ENCODE measurements at regions not wholly inside any gene's neighbourhood (a gene's known extent, or its start where the extent isn't known, plus 50 kb on each side); places are given as distances from the start of the nearest gene placed in this dataset.

DNA sequence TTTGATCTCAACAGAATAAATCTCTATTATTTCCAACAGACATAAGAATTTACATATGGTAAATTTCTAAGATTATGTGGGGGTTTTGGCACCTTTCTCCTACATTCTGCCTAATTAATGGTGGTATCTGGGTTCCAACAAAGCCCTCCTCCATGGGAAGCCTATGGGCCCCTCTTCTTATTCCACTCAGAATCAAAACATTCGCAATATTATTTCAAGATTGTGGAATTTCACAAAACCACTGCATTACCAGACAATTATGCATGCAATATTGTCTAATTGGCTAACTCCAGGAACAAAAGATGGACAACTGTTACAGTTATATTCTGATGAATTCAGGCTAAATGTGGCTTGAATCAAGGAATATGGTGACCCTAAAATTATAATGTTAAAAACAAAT, 434.0 kb downstream of the NFIB start:
- no peak overlapping the region for H3K4me3 Mint-ChIP-seq
- Histone ChIP-seq H3F3A (ENCODE audit: low read depth) (no peaks in the 10 kb centered on the region), H2AFZ (replicated peaks) (no peak overlapping the region), H3K27me3 (no peaks in the 10 kb centered on the region), H3K4me1 (no peaks in the 10 kb centered on the region), H3K36me3 (no peaks in the 10 kb centered on the region), H3K9ac (no peak overlapping the region), H3K4me3 (no peak overlapping the region), H3K9me3 (ENCODE audit: low read depth) (peaks cover 2% of the 10 kb centered on the region), H3K27ac (no peak overlapping the region), H3K4me2 (no peak overlapping the region), H4K20me1 (ENCODE audit: low read depth) (no peaks in the 10 kb centered on the region), H3K79me2 (ENCODE audit: low read depth) (no peaks in the 10 kb centered on the region)
- no peaks in the 10 kb centered on the region for H3K27me3 Mint-ChIP-seq (ENCODE audit: insufficient read depth, low read depth)
- DNase-seq (ENCODE audit: low spot score): no peak
- no peak overlapping the region for H3K27ac Mint-ChIP-seq
- H3K9me3 Mint-ChIP-seq: peaks cover 7% of the 10 kb centered on the region
- no peaks in the 10 kb centered on the region for H3K4me1 Mint-ChIP-seq
- TF ChIP-seq, protein P1, sequence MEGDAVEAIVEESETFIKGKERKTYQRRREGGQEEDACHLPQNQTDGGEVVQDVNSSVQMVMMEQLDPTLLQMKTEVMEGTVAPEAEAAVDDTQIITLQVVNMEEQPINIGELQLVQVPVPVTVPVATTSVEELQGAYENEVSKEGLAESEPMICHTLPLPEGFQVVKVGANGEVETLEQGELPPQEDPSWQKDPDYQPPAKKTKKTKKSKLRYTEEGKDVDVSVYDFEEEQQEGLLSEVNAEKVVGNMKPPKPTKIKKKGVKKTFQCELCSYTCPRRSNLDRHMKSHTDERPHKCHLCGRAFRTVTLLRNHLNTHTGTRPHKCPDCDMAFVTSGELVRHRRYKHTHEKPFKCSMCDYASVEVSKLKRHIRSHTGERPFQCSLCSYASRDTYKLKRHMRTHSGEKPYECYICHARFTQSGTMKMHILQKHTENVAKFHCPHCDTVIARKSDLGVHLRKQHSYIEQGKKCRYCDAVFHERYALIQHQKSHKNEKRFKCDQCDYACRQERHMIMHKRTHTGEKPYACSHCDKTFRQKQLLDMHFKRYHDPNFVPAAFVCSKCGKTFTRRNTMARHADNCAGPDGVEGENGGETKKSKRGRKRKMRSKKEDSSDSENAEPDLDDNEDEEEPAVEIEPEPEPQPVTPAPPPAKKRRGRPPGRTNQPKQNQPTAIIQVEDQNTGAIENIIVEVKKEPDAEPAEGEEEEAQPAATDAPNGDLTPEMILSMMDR (IDR thresholded peaks at IDR 0.05): no peak
- no peak for TF ChIP-seq EZH2phosphoT487 (IDR thresholded peaks at IDR 0.05)
- TF ChIP-seq EZH2 (IDR thresholded peaks at IDR 0.05): no peak
- no peaks in the 10 kb centered on the region for H3K36me3 Mint-ChIP-seq

DNA sequence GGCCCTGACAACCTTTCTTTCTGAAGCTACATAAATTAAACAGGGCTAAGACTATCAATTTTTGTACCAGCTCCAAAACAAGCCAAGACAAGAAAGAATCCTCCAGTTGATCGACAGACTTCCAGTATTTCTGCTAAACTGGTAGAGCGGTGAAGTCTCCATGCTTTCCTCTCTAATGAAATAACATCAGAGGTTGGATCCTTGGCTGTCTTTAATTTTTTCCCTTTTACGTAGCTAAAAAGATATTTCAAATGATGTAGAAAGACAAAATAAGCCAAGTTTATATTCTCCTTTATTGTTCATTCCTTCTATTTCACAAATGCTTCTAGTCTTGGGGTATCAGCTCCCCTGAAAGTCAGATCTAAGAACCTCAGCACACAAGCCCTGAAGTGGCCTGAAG, 434.9 kb downstream of the NFIB start:
- H3K27me3 Mint-ChIP-seq (ENCODE audit: insufficient read depth, low read depth): no peaks in the 10 kb centered on the region
- H3K4me2 ChIP-seq: no peak overlapping the region
- H3K4me1 Mint-ChIP-seq: no peaks in the 10 kb centered on the region
- H2AFZ ChIP-seq (replicated peaks): no peak overlapping the region
- H4K20me1 ChIP-seq (ENCODE audit: low read depth): no peaks in the 10 kb centered on the region
- H3K9me3 ChIP-seq (ENCODE audit: low read depth): no peaks in the 10 kb centered on the region
- no peak overlapping the region for H3K27ac Mint-ChIP-seq
- no peaks in the 10 kb centered on the region for H3K36me3 Mint-ChIP-seq
- H3K4me1 ChIP-seq: no peaks in the 10 kb centered on the region
- H3K36me3 ChIP-seq: no peaks in the 10 kb centered on the region
- DNase-seq (ENCODE audit: low spot score): no peak
- H3K27me3 ChIP-seq: no peaks in the 10 kb centered on the region
- H3K4me3 Mint-ChIP-seq: no peak overlapping the region
- H3F3A ChIP-seq (ENCODE audit: low read depth): no peaks in the 10 kb centered on the region
- H3K79me2 ChIP-seq (ENCODE audit: low read depth): no peaks in the 10 kb centered on the region
- H3K9me3 Mint-ChIP-seq: peaks cover 6% of the 10 kb centered on the region
- TF ChIP-seq EZH2phosphoT487 (IDR thresholded peaks at IDR 0.05) (no peak), EZH2 (IDR thresholded peaks at IDR 0.05) (no peak)
- TF ChIP-seq, protein P1 (IDR thresholded peaks at IDR 0.05): no peak
- H3K4me3 ChIP-seq: no peak overlapping the region
- no peak overlapping the region for H3K27ac ChIP-seq
- no peak overlapping the region for H3K9ac ChIP-seq

DNA sequence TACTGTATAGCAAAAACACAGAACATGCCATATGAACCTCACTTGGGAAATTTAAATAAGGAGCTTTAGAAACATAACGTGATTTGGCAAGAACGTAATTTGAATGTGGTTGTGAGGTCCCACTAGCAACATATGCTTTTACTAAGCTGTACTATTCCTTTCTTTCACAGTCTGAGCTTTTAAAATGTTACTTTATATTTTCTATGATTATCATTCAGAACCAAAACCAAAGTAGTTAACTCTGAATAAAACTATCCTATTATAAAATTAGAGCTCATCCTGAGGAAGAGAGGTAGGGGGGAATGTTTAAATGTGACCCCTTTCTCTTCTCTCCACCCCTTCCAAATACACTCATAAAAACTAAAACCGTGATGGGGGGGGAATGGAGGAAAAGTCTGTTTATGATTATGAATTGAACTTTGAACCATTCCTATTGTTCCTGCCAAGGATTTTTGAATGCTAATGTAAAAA, 435.7 kb downstream of the NFIB start:
- Histone ChIP-seq H3K4me3 (no peak overlapping the region), H3K9ac (no peak overlapping the region), H3K4me1 (no peaks in the 10 kb centered on the region), H2AFZ (replicated peaks) (no peak overlapping the region), H3K27ac (no peak overlapping the region), H4K20me1 (ENCODE audit: low read depth) (no peaks in the 10 kb centered on the region), H3K27me3 (no peaks in the 10 kb centered on the region), H3K36me3 (no peaks in the 10 kb centered on the region), H3F3A (ENCODE audit: low read depth) (no peaks in the 10 kb centered on the region), H3K4me2 (no peak overlapping the region), H3K79me2 (ENCODE audit: low read depth) (no peaks in the 10 kb centered on the region), H3K9me3 (ENCODE audit: low read depth) (no peaks in the 10 kb centered on the region)
- no peak for TF ChIP-seq EZH2 (IDR thresholded peaks at IDR 0.05)
- TF ChIP-seq, protein P1 (IDR thresholded peaks at IDR 0.05): no peak
- TF ChIP-seq EZH2phosphoT487 (IDR thresholded peaks at IDR 0.05): no peak
- Mint-ChIP-seq H3K4me3 (no peak overlapping the region), H3K27me3 (ENCODE audit: insufficient read depth, low read depth) (no peaks in the 10 kb centered on the region), H3K27ac (no peak overlapping the region), H3K9me3 (peaks cover 10% of the 10 kb centered on the region), H3K36me3 (no peaks in the 10 kb centered on the region), H3K4me1 (no peaks in the 10 kb centered on the region)
- DNase-seq (ENCODE audit: low spot score): no peak
